OCI-LY1 (cell line): ENCODE measurements at regions not wholly inside any gene's neighbourhood (a gene's known extent, or its start where the extent isn't known, plus 50 kb on each side); places are given as distances from the start of the nearest gene placed in this dataset.

Source experiments
- EZH2 ChIP-seq: fragments of 200-600 bp; sonication (generic), shearing (Covaris generic); IDR thresholded peaks from 2 replicates; pipeline ENCODE4 v1.8.0; 2017; ENCODE audit warnings: borderline replicate concordance, mixed run types, mild to moderate bottlenecking, antibody characterized with exemption, low read length, moderate library complexity, mixed read lengths
- TF ChIP-seq, protein P1 (sequence below): fragments of 200-600 bp; sonication (generic), shearing (Covaris generic); IDR thresholded peaks from 2 replicates; pipeline ENCODE4 v1.5.1; 2017; ENCODE audit warnings: mild to moderate bottlenecking, antibody characterized with exemption, low read length, moderate library complexity, mixed read lengths

DNA sequence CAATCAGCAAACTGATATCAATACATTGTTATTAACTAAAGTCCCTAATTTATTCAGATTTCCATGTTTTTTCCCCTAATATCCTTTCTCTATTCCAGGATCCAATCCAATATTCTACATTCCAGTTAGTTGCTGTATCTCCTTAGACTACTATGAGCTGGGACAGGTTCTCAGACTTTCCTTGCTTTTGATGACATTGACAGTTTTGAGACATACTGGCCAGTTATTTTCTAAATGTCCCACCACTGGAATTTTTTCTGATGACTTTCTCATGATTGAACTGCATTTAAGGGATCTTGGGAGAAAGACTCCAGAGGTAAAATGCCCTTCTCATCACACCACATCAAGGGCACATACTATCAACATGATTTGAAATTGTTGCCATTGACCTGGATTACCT lies 177.1 kb upstream of the MAF start:
- TF ChIP-seq, protein P1, sequence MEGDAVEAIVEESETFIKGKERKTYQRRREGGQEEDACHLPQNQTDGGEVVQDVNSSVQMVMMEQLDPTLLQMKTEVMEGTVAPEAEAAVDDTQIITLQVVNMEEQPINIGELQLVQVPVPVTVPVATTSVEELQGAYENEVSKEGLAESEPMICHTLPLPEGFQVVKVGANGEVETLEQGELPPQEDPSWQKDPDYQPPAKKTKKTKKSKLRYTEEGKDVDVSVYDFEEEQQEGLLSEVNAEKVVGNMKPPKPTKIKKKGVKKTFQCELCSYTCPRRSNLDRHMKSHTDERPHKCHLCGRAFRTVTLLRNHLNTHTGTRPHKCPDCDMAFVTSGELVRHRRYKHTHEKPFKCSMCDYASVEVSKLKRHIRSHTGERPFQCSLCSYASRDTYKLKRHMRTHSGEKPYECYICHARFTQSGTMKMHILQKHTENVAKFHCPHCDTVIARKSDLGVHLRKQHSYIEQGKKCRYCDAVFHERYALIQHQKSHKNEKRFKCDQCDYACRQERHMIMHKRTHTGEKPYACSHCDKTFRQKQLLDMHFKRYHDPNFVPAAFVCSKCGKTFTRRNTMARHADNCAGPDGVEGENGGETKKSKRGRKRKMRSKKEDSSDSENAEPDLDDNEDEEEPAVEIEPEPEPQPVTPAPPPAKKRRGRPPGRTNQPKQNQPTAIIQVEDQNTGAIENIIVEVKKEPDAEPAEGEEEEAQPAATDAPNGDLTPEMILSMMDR: no peak
- TF ChIP-seq EZH2: no peak
